GM12878 (cell line): ENCODE measurements at regions not wholly inside any gene's neighbourhood (a gene's known extent, or its start where the extent isn't known, plus 50 kb on each side); places are given as distances from the start of the nearest gene placed in this dataset.

Experiments
- ATAC-seq: fragments of 200-7000 bp; cut with Tn5 transposase; 3 replicates; pipeline ENCODE4 v1.9.1; 2020; ENCODE audit warnings: mild to moderate bottlenecking, moderate library complexity
- BruUV-seq: library from RNA; stranded (reverse); fragments of 400-500 nt; replicated peaks from 2 replicates; lab custom pipeline; 2021; lab: Mats Ljungman, UMichigan
- CTCF ChIA-PET: fragments of 300-600 bp; sonication (Branson Sonifier 250); formaldehyde crosslinking; extraction: SDS; loops from one replicate; lab custom pipeline; 2021; ENCODE audit warnings: inconsistent platforms; lab: Yijun Ruan, JAX
- POLR2A ChIA-PET: fragments of 350-600 bp; formaldehyde crosslinking; extraction: SDS; loops from one replicate; lab custom pipeline; 2021; ENCODE audit warnings: inconsistent platforms; lab: Charles Lee
- RAD21 ChIA-PET: fragments of 300-600 bp; sonication (Branson Sonifier 250); formaldehyde crosslinking; loops from one replicate; lab custom pipeline; 2023; ENCODE audit warnings: antibody characterized with exemption; ENCODE audit not compliant: unreplicated experiment; lab: Charles Lee
- SMC1A ChIA-PET: fragments of 300-600 bp; sonication (Branson Sonifier 250); formaldehyde crosslinking; loops from one replicate; lab custom pipeline; 2023; ENCODE audit not compliant: unreplicated experiment, uncharacterized antibody; lab: Charles Lee
- DNase-seq: peaks from one replicate; pipeline ENCODE4 v3.0.0-alpha.2; 2011; ENCODE audit warnings: low read depth, low spot score
- FAIRE-seq: peaks from 3 replicates; lab custom pipeline; 2011; peaks lifted over from hg19 to GRCh38; lab: Jason Lieb, UNC
- H2AFZ ChIP-seq: 2 replicates; pipeline ENCODE4 v1.6.0; 2011; ENCODE audit warnings: low read depth, low read length, control low read depth; ENCODE audit not compliant: control insufficient read depth
- H3K27ac ChIP-seq: 2 replicates; pipeline ENCODE4 v1.5.1; 2011; ENCODE audit warnings: control low read depth; ENCODE audit not compliant: control insufficient read depth, insufficient read depth
- H3K27me3 ChIP-seq, 2 experiments: replicated peaks in 1 of 2; 2 replicates each; pipeline versions ENCODE4 v1.6.0 to v1.6.1; 2011; ENCODE audit warnings: low read length in 1 of 2; ENCODE audit not compliant: control insufficient read depth in 2 of 2, insufficient read depth in 2 of 2
- H3K36me3 ChIP-seq, 2 experiments: 2 replicates each; pipeline ENCODE4 v1.5.1; 2011; ENCODE audit warnings: low read length in 1 of 2; ENCODE audit not compliant: control insufficient read depth in 2 of 2, insufficient read depth in 2 of 2
- H3K4me1 ChIP-seq: 2 replicates; pipeline ENCODE4 v1.6.1; 2011; ENCODE audit warnings: mild to moderate bottlenecking, low read length, moderate library complexity, mixed read lengths; ENCODE audit not compliant: control insufficient read depth, insufficient read depth
- H3K4me2 ChIP-seq: 2 replicates; pipeline ENCODE4 v1.6.0; 2011; ENCODE audit warnings: control low read depth; ENCODE audit not compliant: control insufficient read depth, insufficient read depth
- H3K4me3 ChIP-seq: fragments of 200-600 bp; sonication (generic); 2 replicates; pipeline ENCODE4 v1.5.1; 2016
- H3K79me2 ChIP-seq: 2 replicates; pipeline ENCODE4 v1.6.0; 2011; ENCODE audit warnings: low read length; ENCODE audit not compliant: control insufficient read depth, insufficient read depth
- H3K9ac ChIP-seq: 2 replicates; pipeline ENCODE4 v1.8.0; 2011; ENCODE audit warnings: low read length, control low read depth, mixed read lengths; ENCODE audit not compliant: control insufficient read depth, insufficient read depth
- H3K9me3 ChIP-seq: replicated peaks from 3 replicates; pipeline ENCODE4 v1.5.1; 2011; ENCODE audit warnings: mild to moderate bottlenecking, low read length; ENCODE audit not compliant: control insufficient read depth, insufficient read depth
- H4K20me1 ChIP-seq: 2 replicates; pipeline ENCODE4 v1.6.0; 2011; ENCODE audit not compliant: control insufficient read depth, insufficient read depth
- ATF3 ChIP-seq: IDR thresholded peaks from 2 replicates; pipeline ENCODE4 v1.6.1; 2011; ENCODE audit warnings: low read depth, mild to moderate bottlenecking, low read length, moderate library complexity, borderline replicate concordance; ENCODE audit errors: extremely low read depth
- DPF2 ChIP-seq: fragments of 450-650 bp; IDR thresholded peaks from 2 replicates; pipeline ENCODE4 v1.6.1; 2017; ENCODE audit warnings: mild to moderate bottlenecking
- EED ChIP-seq: sonication (generic); IDR thresholded peaks from 2 replicates; pipeline ENCODE4 v1.6.1; 2016; ENCODE audit warnings: antibody characterized with exemption, low read depth
- EZH2 ChIP-seq: IDR thresholded peaks from 2 replicates; pipeline ENCODE4 v1.6.1; 2012; ENCODE audit warnings: low read depth, mild to moderate bottlenecking, control low read depth, inconsistent platforms, low read length, borderline replicate concordance; ENCODE audit not compliant: control insufficient read depth
- HSF1 ChIP-seq: fragments of 150-350 bp; IDR thresholded peaks from 2 replicates; pipeline ENCODE4 v1.6.1; 2014; ENCODE audit warnings: mild to moderate bottlenecking, low read depth, low read length
- IKZF2 ChIP-seq, 2 experiments: fragments of 450-650 bp; IDR thresholded peaks; 2 replicates each; pipeline ENCODE4 v1.6.1; 2017; ENCODE audit warnings: mild to moderate bottlenecking in 2 of 2, moderate library complexity in 2 of 2
- NFYB ChIP-seq: IDR thresholded peaks from 2 replicates; pipeline ENCODE4 v1.6.1; 2011; ENCODE audit warnings: low read depth, mild to moderate bottlenecking, low read length, improper control_type of control experiment, moderate library complexity; ENCODE audit not compliant: insufficient read depth
- NR2F1 ChIP-seq: fragments of 450-650 bp; conservative IDR thresholded peaks from 2 replicates; pipeline ENCODE4 v1.6.1; 2017; ENCODE audit warnings: mild to moderate bottlenecking
- PML ChIP-seq: IDR thresholded peaks from 2 replicates; pipeline ENCODE4 v1.6.1; 2012; ENCODE audit warnings: low read length, inconsistent platforms
- RB1 ChIP-seq: fragments of 450-650 bp; formaldehyde crosslinking; IDR thresholded peaks from 2 replicates; pipeline ENCODE4 v1.6.1; 2017; ENCODE audit warnings: mild to moderate bottlenecking, borderline replicate concordance
- RELB ChIP-seq: fragments of 450-650 bp; IDR thresholded peaks from 2 replicates; pipeline ENCODE4 v1.6.1; 2017; ENCODE audit warnings: low read depth, mild to moderate bottlenecking, moderate library complexity
- SKIL ChIP-seq: fragments of 450-650 bp; IDR thresholded peaks from 2 replicates; pipeline ENCODE4 v1.6.1; 2017; ENCODE audit warnings: mild to moderate bottlenecking, low read depth, inconsistent platforms; ENCODE audit not compliant: poor library complexity, severe bottlenecking
- SMARCA5 ChIP-seq: fragments of 450-650 bp; IDR thresholded peaks from 2 replicates; pipeline ENCODE4 v1.6.1; 2017; ENCODE audit warnings: mild to moderate bottlenecking
- ZNF592 ChIP-seq: fragments of 450-650 bp; IDR thresholded peaks from 2 replicates; pipeline ENCODE4 v1.6.1; 2017; ENCODE audit warnings: mild to moderate bottlenecking, moderate library complexity
- WGBS: methylation state at CpG from one replicate; pipeline ENCODE4 v1.1.6; 2016; ENCODE audit warnings: low lambda C conversion rate; ENCODE audit not compliant: insufficient replicate concordance, insufficient coverage; ENCODE audit errors: missing lambda C conversion rate; 5-methylcytosine and 5-hydroxymethylcytosine counted together
- in situ Hi-C: fragments of 300-500 bp; cut with MboI; formaldehyde crosslinking; loops from 9 replicates; pipeline ENCODE4 v1.14.3; 2018; ENCODE audit warnings: mixed read lengths
- intact Hi-C: fragments of 100-400 bp; cut with micrococcal nuclease; formaldehyde crosslinking; loops from one replicate; pipeline ENCODE4 v1.14.2; 2022; ENCODE audit not compliant: unreplicated experiment

GRCh38 chr22:22773979-22774604, 113.5 kb upstream of the IGLL5 start:
- CTCF ChIA-PET = interaction anchor here (1.8 kb wide), 1 partner anchor 181 kb away, joined by 5 read pairs; no protein-coding TSS in a partner anchor
- peak; percentile 90 for ATAC-seq
- Histone ChIP-seq H3K4me1 (no peaks in the 10 kb centered on the region), H3K4me2 (no peak overlapping the region), H4K20me1 (no peaks in the 10 kb centered on the region), H3K79me2 (no peaks in the 10 kb centered on the region), H3K9me3 (no peaks in the 10 kb centered on the region), H3K4me3 (no peak overlapping the region), H3K27ac (no peak overlapping the region), H3K9ac (no peak overlapping the region), H2AFZ (no peak overlapping the region), H3K27me3 (no peaks in the 10 kb centered on the region), H3K36me3 (no peaks in the 10 kb centered on the region)
- RAD21 ChIA-PET = no interaction called here
- intact Hi-C loops = loop anchor here (10.0 kb wide), 1 partner anchor 351 kb away; no protein-coding TSS in a partner anchor
- in situ Hi-C loops = no loop called here
- SMC1A ChIA-PET = no interaction called here
- POLR2A ChIA-PET = no interaction called here
- no peak for FAIRE-seq
- WGBS = 34% methylated on average over 7 of the region's 7 CpGs
- BruUV-seq = no TSS peak
- DNase-seq = no peak
- TF ChIP-seq NR2F1 (no peak), SKIL (no peak), RB1 (no peak), HSF1 (no peak), PML (no peak), EED (no peak), ZNF592 (no peak), EZH2 (no peak), NFYB (0 out of 2 replicates have a peak, but pooled peaks have one; percentile 27), IKZF2 (IDR thresholded peaks at IDR 0.05) (peak in 1 of 2 experiments; percentile 31; a peak in 1 of 4 replicates), DPF2 (no peak), ATF3 (no peak), SMARCA5 (no peak), RELB (no peak)
